Activated CD4-positive, alpha-beta T cell treated with anti-CD3 and anti-CD28 coated beads, Interleukin-2, amount 50 U/mL, for 1 hour (primary cell): ENCODE measurements at regions not wholly inside any gene's neighbourhood (a gene's known extent, or its start where the extent isn't known, plus 50 kb on each side); places are given as distances from the start of the nearest gene placed in this dataset.
"Not testable (repeated sequence)": the region's sequence is repeated elsewhere in the genome, so short reads cannot be mapped to it uniquely, and the experiment has no call there.

Source experiments
- DNase-seq: peaks from one replicate; pipeline ENCODE4 v3.0.0-alpha.2; 2020

DNA sequence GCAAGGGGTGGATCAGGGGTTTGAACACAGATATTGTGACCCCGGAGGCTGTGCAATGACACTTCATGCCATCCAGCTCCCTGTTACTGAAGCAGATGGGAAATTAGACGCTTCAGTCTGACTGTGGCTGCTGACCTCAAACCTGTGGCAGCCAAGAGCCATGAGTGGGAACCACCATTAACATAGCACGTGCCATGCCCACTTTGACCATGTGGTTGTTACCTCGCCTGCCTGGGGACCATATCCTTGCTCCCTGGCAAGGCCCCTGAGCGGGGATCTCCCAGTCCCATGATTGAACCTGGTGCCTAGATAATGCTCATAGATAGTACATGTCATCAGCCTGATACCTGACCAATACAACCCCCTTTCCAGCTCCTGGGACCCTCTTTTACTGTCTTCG lies 68.9 kb downstream of the CYP26B1 start:
- no peak for DNase-seq

DNA sequence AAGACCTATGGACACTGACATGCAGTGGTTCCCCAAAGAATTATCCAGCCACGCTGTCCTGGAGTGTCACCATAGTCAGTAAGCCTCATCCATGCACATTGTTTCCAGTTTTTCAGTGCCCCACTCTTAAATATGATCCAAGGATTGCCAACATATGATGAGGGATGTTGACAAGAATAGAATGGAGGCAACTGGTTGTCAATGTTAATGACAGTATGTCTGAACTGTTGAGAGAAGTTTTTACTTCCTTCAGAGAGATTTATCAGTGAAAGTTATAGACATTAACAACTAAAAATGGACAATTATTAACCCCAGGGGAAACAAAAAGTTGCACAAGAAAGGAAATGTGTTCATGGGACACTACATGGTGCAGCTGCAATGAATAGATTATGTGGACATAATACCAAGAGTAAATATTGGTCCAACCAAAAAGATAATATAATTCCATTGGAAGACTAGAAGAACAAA lies 69.9 kb downstream of the CYP26B1 start:
- DNase-seq = no peak

DNA sequence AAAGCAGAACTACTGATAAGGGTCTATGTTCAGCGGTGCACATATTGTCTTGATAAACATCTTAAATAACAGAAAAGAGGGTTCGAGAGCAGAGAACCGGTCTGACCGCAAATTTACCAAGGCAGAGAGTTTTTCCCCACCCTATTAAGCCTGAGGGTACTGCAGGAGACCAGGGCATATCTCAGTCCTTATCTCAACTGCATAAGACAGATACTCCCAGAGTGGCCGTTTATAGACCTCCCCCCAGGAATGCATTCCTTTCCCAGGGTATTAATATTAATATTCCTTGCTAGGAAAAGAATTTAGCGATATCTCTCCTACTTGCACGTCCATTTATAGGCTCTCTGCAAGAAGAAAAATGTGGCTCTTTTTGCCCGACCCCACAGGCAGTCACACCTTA lies 74.3 kb downstream of the CYP26B1 start:
- not testable (repeated sequence) for DNase-seq

DNA sequence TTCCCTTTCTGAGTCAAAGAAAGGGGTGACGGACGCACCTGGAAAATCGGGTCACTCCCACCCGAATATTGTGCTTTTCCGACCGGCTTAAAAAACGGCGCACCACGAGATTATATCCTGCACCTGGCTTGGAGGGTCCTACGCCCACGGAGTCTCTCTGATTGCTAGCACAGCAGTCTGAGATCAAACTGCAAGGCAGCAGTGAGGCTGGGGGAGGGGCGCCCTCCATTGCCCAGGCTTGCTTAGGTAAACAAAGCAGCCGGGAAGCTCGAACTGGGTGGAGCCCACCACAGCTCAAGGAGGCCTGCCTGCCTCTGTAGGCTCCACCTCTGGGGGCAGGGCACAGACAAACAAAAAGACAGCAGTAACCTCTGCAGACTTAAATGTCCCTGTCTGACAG lies 83.5 kb downstream of the CYP26B1 start:
- not testable (repeated sequence) for DNase-seq

DNA sequence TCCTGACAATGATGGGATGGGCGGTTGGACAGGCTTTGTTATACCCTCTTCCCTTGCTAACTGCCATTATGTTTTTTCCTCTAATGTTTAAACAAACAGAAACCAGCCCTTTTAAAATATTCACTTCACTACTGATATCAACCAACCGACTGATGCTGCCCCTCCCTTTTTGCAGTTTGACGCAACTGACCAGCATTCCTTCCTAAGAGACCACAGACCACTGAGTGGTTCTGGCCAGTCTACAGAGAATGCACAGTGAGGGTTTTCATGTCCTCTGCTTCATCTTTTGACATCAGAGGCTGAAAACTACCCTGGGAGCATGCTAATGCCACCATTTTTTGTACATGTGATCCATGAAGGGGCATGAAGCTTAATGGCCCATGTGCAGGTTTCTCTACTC lies 85.3 kb downstream of the CYP26B1 start:
- no peak for DNase-seq

- no peak for DNase-seq
Observed at GRCh38 chr2:72057308-72057707, 90.4 kb downstream of the CYP26B1 start.

DNA sequence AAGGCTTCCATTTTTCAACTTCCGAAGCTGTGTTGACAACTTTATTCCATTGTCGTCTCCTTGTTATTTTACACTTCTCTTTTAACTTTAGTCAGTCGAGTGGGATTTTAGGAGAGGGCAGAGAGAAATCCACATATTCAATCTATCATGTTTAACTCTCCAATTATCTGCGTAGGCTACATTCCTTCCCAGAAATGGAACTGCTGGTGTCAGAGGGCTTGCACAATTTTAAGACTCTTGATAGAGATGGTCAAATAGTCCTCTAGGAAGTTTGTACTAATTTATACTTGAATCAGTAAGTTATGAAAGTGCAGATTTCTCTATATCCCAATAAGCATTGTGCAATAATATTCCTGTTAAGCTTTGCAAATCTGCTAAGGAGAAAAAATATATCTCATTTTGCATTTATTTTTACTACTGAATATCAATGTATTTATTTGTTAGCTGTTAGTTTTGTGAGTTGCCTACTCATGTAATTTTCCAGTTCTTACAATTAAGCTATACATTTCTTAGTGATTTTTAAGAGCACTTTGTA lies 95.6 kb downstream of the CYP26B1 start:
- no peak for DNase-seq

DNA sequence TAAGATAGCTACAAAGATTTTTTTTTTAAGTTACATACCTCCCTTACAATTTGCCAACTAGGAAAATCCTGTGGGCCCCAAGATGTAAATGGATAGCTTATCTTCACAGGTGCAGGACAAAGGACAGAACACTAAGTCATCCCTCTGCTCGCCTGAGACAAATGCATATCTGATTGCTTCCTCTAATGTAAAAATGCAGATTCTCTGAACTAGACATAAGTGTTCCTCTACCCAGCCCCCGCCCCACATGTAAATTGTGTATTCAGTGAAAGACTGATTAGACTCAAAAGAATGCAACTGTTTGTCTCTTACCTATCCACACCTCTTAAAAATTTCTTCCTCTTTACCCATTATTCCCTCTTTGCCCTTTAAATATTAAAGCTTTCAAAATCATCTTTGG lies 96.5 kb downstream of the CYP26B1 start:
- no peak for DNase-seq

DNA sequence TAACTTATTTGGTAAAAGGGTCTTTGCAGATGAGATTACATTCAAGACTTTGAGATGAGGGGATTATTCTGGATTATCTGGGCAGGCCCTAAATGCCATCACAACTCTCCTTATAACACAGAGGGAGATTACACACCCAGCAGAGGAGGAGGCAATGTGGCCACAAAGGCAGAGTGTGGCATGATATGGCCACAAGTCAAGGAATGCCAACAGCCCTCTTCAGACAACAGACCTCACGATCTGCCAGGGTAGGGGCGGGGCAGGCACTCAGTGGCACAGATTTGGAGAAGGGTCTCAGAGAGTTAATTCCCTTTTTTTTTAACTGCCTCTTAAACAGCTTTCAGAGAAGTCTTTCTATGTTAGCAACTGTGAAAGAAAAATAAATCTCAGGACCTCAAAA lies 96.9 kb downstream of the CYP26B1 start:
- DNase-seq = no peak

DNA sequence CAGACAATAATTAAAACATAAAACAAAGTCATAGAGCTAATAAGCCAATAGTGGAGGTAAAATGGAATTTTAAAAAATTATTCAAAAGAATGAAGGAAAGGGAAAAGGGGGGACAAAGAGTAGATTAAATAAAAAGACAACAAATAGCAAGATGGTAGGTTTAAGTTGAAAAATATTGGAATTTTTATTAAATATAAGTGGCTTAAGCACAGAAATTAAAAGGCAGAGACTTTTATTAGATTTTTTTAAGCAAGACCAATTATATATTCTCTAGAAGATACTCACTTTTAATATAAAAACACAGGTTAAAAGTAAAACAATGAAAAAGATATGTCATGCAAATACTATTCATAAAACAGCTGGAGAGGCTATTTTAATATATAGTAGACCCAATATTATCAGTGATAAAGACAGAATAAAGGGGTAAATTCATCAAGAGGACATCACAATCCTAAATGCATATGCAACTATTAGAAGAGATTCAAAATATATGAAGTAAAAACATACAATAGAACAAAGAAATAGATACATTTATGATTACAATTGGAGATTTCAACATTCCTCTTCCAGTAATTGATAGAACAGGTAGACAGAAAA lies 98.7 kb downstream of the CYP26B1 start:
- DNase-seq = no peak

- DNase-seq = no peak
Observed at GRCh38 chr2:72043985-72044384, 103.7 kb downstream of the CYP26B1 start.

DNA sequence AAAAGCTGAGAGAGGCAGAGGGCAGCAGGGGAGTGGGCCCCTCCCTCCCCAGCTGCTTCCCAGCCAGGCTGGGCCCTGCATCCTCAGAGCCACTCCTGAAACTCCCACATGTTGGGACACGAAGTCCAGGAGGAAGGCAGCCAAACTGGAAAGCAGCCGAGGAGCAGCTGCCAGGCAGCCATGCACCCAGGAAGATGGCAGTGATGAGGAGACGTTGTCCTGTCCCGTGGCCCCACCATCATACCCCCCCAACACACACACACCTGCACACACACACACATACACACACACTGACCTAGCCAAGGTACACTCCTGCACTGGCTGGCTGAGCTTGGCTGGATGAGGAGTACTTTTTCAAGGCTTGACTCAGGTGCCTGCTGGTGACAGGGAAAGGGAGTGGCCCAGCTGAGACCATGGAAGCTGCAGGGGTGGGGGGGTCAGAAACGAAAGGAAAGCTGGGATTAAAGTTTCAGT lies 106.0 kb downstream of the CYP26B1 start:
- no peak for DNase-seq

GRCh38 chr2:72040629-72041571 lies 106.8 kb downstream of the CYP26B1 start:
- DNase-seq = no peak

- DNase-seq = no peak
Observed at GRCh38 chr2:72038524-72038923, 109.1 kb downstream of the CYP26B1 start.

DNA sequence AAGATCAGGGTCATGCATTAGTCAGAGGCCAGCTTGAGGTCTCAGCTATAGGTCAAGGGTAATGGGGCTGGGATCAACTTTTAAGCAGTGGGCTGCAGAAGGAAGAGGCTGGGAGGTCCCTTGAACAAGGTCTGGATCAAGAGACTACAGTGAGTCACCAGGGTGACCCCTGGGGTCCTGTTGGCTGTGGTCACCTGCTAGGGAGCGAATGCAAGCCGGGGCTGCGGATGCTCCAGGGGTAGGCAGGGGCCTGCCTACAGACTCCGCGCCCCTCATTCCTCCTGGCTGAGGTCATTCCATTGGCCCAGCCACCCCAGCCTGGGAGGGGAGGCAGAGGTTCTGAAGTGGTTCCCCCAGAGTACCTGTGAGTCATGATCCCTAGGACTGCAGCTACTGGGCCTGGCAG lies 110.4 kb downstream of the CYP26B1 start:
- no peak for DNase-seq

DNA sequence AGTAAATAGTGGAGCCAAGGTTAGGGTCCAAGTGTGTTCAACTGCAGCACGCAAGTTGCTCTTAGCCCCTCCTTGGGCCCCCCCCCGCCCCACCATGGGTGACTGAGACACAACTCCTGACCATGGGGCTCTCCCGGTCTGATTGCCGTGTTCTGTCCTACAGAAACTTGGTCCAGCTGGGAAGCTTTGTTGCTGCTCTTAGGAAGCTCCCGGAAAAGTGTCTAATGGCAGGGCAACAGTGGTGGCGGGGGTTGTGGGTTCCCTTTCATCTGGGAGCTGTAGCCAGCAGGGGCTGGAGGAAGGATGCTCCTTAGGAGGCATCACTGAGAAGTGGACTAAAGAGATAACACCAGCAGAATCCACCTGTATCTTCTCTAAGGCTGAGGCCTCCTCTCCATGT lies 111.1 kb downstream of the CYP26B1 start:
- no peak for DNase-seq

- DNase-seq = no peak
Observed at GRCh38 chr2:72036173-72036545, 111.5 kb downstream of the CYP26B1 start.

DNA sequence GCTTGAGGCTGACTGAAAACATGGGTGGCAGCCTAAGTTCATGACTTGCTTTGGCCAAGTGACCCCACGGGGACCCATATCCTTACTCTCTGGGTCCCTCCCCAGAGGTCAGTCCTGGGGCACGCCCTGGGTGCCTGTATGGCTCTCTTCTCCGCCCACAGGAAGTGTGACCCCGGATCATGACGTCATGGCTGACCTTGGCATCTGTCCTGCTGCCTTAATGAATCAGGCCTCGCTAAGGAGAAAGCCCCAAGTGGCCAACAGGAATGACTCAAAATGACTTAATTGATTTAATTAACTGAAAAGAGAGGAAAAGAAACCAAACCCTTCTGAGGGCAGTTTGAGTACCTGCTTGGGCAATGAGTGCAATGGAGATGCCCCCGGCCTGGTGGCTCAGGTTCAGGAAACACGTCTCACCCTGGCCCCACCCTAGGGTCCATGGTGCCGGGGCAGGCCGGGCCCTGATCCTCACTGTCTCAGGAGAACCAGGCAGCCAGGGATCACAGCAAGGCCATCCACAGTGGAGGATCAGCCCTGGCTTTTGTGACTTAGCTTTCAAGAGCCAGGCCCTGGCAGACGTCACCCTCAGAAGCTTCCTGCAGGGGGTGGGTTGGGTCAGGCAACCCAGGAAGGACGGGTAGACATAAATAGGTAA lies 112.0 kb downstream of the CYP26B1 start:
- no peak for DNase-seq

DNA sequence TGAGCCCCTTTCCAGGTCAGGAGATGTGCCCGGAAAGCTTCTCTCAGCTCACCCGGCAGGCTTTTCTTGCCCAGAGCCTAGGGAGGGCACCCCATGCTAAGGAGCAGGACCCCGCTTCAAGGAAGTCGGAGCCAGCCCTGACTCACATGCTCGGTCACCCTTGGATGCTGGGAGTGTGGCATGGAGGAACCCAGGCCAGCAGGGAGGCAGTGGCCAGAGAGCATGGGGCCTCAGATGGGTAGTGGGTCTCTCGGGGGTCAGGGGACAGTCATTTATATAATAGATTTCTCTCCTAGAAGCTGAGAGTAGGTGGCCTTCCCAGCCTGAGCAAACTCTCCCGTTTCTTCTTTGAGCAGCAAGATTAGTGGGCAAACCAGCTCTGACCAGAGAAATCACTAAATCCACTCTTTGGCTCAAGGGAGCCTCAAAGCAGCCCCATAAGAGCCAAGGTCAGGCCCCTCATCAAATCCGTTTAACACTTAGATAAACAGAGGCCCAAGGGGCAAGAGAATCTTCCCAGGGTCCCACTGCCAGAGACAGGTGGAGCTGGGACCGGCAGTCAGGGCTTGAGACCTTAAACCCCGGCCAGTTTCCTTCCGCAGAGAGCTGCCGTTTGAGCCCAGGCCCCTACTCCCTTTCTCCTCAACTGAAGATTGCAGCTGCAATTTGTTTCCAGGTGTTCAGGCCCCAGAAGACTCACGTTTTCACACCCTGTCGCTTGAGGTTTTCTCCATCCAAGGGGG lies 113.1 kb downstream of the CYP26B1 start:
- DNase-seq = no peak

DNA sequence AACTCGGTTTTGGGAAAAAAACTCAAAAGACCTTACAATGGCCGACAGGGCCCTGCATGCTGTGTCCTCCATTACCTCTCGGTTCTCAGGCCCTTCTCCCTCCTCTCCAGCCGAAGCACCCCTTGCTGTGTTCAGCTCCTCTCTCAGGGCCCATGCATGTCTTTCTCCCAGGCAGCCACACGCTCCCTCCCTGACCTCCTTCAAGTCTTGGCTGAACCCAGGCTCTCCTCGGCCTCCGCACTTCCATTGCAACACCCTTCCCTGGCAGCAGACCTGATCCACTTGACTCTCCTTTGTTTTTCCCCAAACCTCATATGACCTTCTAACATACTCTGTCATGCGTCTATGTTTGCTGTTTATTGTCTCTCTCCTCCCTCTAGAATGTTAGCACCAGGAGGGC lies 114.0 kb downstream of the CYP26B1 start:
- DNase-seq = no peak

GRCh38 chr2:72032481-72033041 lies 115.1 kb downstream of the CYP26B1 start:
- DNase-seq = no peak

DNA sequence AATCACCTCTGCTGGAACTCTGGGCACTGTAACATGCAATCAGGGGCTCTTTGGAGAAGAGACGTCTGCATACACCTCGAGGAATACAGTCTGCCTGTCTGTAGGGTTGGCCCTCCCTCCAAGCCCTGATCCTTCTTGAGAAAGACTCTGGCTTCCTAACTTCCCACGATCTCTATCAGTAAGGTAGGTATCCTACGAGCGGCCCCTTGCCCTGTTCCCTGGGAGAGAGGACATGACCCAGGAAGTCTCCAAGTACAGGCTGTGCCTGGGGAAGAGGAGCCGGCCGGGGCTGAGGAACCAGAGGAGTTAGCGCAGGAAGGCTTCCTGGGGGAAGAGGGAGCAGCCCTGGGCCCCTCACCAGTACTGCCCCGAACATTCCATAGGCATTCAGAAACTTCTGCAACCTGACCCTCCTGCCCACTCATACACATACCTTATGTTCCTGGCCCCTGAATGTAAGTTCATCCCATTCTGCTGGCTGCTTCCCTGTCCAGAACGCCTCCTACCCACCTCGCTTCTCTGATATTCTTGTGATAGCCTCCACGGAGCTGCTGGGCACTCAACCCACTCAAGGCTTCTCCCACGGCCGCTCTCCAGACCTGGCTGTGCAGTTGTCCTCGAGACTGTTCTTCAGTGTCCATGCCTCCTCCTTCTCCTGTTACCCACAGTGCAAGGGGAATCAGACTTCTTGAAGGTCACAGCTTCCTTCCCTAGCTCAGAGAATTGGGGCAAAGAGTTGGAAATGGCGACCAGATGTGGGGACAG lies 116.1 kb downstream of the CYP26B1 start:
- no peak for DNase-seq
